ENCODE measurements at regions not wholly inside any gene's neighbourhood (a gene's known extent, or its start where the extent isn't known, plus 50 kb on each side); places are given as distances from the start of the nearest gene placed in this dataset.

DNA sequence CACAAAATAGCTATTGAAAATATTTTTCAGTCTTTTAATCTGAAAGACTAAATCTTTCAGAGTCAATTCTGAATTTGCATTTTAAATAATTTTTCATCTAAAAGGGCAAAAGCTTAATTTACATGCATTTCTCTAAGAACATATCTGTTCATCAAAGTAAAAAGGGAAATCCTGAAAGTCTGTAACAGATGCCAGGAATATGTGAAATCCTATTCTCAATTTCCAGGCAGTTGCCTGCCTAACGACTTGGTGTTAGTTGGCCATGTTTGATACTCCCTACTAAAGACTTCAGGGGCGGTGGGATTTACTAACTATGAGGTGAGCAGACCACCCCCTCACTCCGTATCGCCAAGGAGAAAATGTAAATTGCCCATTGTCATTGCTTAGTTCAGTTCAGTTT is 136.8 kb downstream of the KIT start:
- ChIA-PET CTCF (no interaction called here), POLR2A (ENCODE audit: unreplicated experiment) (no interaction called here)
- BruUV-seq (replicated peaks): no TSS peak
- Histone ChIP-seq H3K36me3 (ENCODE audit: low read depth) (no peaks in the 10 kb centered on the region), H3K4me2 (no peak overlapping the region), H3F3A (ENCODE audit: insufficient read depth, low read depth) (no peaks in the 10 kb centered on the region), H2AFZ (no peak overlapping the region), H4K20me1 (ENCODE audit: insufficient read depth) (no peaks in the 10 kb centered on the region), H3K4me3 (no peak overlapping the region), H3K27me3 (ENCODE audit: insufficient read depth, low read depth) (no peaks in the 10 kb centered on the region), H3K79me2 (ENCODE audit: low read depth) (no peaks in the 10 kb centered on the region), H3K27ac (no peak overlapping the region), H3K9me2 (ENCODE audit: insufficient read depth) (no peaks in the 10 kb centered on the region), H3K9me3 (ENCODE audit: insufficient read depth, low read depth) (no peaks in the 10 kb centered on the region), H3K4me1 (replicated peaks; ENCODE audit: insufficient read depth) (no peaks in the 10 kb centered on the region)
- intact Hi-C loops (cut with micrococcal nuclease; ENCODE audit: unreplicated experiment): no loop called here
- no peak for DNase-seq
- TF ChIP-seq, protein P1, sequence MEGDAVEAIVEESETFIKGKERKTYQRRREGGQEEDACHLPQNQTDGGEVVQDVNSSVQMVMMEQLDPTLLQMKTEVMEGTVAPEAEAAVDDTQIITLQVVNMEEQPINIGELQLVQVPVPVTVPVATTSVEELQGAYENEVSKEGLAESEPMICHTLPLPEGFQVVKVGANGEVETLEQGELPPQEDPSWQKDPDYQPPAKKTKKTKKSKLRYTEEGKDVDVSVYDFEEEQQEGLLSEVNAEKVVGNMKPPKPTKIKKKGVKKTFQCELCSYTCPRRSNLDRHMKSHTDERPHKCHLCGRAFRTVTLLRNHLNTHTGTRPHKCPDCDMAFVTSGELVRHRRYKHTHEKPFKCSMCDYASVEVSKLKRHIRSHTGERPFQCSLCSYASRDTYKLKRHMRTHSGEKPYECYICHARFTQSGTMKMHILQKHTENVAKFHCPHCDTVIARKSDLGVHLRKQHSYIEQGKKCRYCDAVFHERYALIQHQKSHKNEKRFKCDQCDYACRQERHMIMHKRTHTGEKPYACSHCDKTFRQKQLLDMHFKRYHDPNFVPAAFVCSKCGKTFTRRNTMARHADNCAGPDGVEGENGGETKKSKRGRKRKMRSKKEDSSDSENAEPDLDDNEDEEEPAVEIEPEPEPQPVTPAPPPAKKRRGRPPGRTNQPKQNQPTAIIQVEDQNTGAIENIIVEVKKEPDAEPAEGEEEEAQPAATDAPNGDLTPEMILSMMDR (conservative IDR thresholded peaks at IDR 0.05): no peak
- no peak for TF ChIP-seq EZH2 (IDR thresholded peaks at IDR 0.05; ENCODE audit: low read depth)

DNA sequence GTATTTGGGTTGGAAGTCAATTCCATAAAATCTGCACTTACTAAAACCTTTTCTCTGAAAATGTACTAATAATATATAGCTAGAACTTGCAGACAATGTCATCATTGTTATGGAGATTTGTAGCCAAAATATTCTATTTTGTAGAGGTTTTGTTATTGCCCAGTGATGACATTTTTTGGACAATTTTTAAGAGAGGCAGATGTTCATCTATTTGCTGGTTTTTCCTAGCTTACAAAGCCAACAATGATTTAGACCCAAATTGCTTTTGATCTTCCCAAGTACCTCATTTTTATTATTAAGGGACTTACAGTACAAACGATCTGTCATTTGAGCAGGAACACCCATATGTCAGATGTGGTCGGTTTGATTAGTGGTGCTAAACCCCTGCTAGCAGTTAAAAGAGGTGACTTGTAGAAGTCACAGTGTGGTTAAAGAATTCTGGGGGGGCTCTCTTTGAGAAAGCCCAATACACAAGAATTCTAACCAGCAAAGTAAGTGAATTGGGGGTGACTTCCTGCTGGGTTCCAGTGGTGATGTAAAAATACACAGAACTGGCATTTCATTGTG is 136.2 kb downstream of the KIT start:
- H3K79me2 ChIP-seq (ENCODE audit: low read depth): no peaks in the 10 kb centered on the region
- no peak overlapping the region for H3K4me2 ChIP-seq
- no TSS peak for BruUV-seq (replicated peaks)
- H3K9me3 ChIP-seq (ENCODE audit: insufficient read depth, low read depth): no peaks in the 10 kb centered on the region
- no peaks in the 10 kb centered on the region for H3K36me3 ChIP-seq (ENCODE audit: low read depth)
- H4K20me1 ChIP-seq (ENCODE audit: insufficient read depth): no peaks in the 10 kb centered on the region
- no peaks in the 10 kb centered on the region for H3F3A ChIP-seq (ENCODE audit: insufficient read depth, low read depth)
- H2AFZ ChIP-seq: no peak overlapping the region
- TF ChIP-seq EZH2 (IDR thresholded peaks at IDR 0.05; ENCODE audit: low read depth): no peak
- TF ChIP-seq, protein P1 (conservative IDR thresholded peaks at IDR 0.05): no peak
- no peaks in the 10 kb centered on the region for H3K27me3 ChIP-seq (ENCODE audit: insufficient read depth, low read depth)
- H3K4me3 ChIP-seq: no peak overlapping the region
- POLR2A ChIA-PET (ENCODE audit: unreplicated experiment): no interaction called here
- no peak for DNase-seq
- no peaks in the 10 kb centered on the region for H3K9me2 ChIP-seq (ENCODE audit: insufficient read depth)
- CTCF ChIA-PET: no interaction called here
- H3K4me1 ChIP-seq (replicated peaks; ENCODE audit: insufficient read depth): no peaks in the 10 kb centered on the region
- intact Hi-C loops (cut with micrococcal nuclease; ENCODE audit: unreplicated experiment): no loop called here
- no peak overlapping the region for H3K27ac ChIP-seq

Data from PC-9 (cell line).